Osteoblast (primary cell): ENCODE measurements at regions not wholly inside any gene's neighbourhood (a gene's known extent, or its start where the extent isn't known, plus 50 kb on each side); places are given as distances from the start of the nearest gene placed in this dataset.

ENCODE experiments used
- DNase-seq: peaks from one replicate; pipeline ENCODE4 v3.0.0; 2011; ENCODE audit warnings: low spot score, mixed read lengths; ENCODE audit not compliant: insufficient read length; ENCODE audit errors: missing footprints
- H2AFZ ChIP-seq: 2 replicates; pipeline ENCODE4 v1.6.0; 2011; ENCODE audit warnings: mild to moderate bottlenecking, low read length
- H3K27ac ChIP-seq: 2 replicates; pipeline ENCODE4 v1.5.1; 2011; ENCODE audit warnings: mild to moderate bottlenecking, low read depth, low read length, moderate library complexity
- H3K27me3 ChIP-seq: 2 replicates; pipeline ENCODE4 v1.6.0; 2012; ENCODE audit warnings: mild to moderate bottlenecking, control low read depth, inconsistent platforms, low read length, moderate library complexity; ENCODE audit not compliant: insufficient read depth
- H3K36me3 ChIP-seq: 2 replicates; pipeline ENCODE4 v1.5.1; 2011; ENCODE audit warnings: mild to moderate bottlenecking, low read length, control low read depth, moderate library complexity; ENCODE audit not compliant: insufficient read depth
- H3K4me1 ChIP-seq: 2 replicates; pipeline ENCODE4 v1.5.1; 2011; ENCODE audit warnings: mild to moderate bottlenecking, low read length, control low read depth, moderate library complexity; ENCODE audit not compliant: insufficient read depth
- H3K4me2 ChIP-seq: 2 replicates; pipeline ENCODE4 v1.6.0; 2011; ENCODE audit warnings: mild to moderate bottlenecking, low read length; ENCODE audit not compliant: insufficient read depth
- H3K4me3 ChIP-seq: fragments of 200-600 bp; sonication (generic); 3 replicates; pipeline ENCODE4 v1.5.1; 2012; ENCODE audit warnings: mild to moderate bottlenecking, low read length, inconsistent platforms; ENCODE audit not compliant: insufficient read depth
- H3K79me2 ChIP-seq: 2 replicates; pipeline ENCODE4 v1.6.0; 2012; ENCODE audit warnings: mild to moderate bottlenecking, low read length, control low read depth, inconsistent platforms; ENCODE audit not compliant: insufficient read depth
- H3K9me3 ChIP-seq: 2 replicates; pipeline ENCODE4 v1.5.1; 2011; ENCODE audit warnings: low read depth, low read length, control low read depth
- H4K20me1 ChIP-seq: 2 replicates; pipeline ENCODE4 v1.6.0; 2012; ENCODE audit warnings: mild to moderate bottlenecking, low read length, control low read depth; ENCODE audit not compliant: insufficient read depth
- TF ChIP-seq, protein P1 (sequence below): IDR thresholded peaks from 2 replicates; pipeline ENCODE4 v1.5.1; 2011; ENCODE audit warnings: mild to moderate bottlenecking, low read depth, low read length, moderate library complexity; ENCODE audit errors: extremely low read depth

DNA sequence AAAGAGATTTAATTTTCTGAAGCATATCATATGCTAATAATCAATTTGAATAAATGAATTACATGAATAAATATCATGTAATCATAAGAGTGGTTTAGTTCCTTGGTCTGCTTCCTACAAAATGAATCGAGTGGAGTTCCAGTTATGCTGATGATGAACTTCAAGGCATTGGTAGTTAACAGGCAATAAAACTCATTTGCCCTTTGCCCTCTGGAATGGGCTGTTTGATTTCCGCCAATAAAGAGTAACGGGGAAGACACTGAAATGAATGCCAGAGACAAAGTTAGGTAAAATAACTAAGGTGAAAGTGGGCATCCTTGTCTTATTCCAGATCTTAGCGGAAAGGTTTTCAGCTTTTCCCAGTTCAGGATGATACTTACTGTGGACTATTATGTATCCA is 90.1 kb downstream of the C3orf38 start:
- no peaks in the 10 kb centered on the region for H3K4me1 ChIP-seq
- TF ChIP-seq, protein P1, sequence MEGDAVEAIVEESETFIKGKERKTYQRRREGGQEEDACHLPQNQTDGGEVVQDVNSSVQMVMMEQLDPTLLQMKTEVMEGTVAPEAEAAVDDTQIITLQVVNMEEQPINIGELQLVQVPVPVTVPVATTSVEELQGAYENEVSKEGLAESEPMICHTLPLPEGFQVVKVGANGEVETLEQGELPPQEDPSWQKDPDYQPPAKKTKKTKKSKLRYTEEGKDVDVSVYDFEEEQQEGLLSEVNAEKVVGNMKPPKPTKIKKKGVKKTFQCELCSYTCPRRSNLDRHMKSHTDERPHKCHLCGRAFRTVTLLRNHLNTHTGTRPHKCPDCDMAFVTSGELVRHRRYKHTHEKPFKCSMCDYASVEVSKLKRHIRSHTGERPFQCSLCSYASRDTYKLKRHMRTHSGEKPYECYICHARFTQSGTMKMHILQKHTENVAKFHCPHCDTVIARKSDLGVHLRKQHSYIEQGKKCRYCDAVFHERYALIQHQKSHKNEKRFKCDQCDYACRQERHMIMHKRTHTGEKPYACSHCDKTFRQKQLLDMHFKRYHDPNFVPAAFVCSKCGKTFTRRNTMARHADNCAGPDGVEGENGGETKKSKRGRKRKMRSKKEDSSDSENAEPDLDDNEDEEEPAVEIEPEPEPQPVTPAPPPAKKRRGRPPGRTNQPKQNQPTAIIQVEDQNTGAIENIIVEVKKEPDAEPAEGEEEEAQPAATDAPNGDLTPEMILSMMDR = no peak

DNA sequence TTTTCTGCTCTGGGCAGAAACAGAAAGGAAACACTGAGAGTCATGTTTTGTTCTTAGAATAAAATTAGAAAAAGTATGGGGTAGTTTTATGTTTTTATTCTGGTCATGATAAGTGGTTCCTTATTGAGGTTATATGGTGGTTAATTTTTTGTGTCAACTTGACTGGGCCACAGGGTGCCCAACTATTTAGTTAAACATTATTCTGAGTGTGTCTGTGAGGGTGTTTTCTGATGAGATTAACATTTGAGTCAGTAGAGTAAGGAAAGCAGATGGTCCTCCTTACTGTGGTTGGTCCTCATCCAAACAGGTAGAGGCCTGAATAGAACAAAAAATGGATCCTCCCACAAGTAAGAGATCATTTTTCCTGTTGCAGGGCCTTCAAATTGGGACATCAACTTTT is 98.9 kb downstream of the C3orf38 start:
- H3K36me3 ChIP-seq = no peaks in the 10 kb centered on the region
- H3K4me1 ChIP-seq = no peaks in the 10 kb centered on the region
- no peaks in the 10 kb centered on the region for H3K9me3 ChIP-seq
- no peak overlapping the region for H3K27ac ChIP-seq
- H3K4me2 ChIP-seq = no peak overlapping the region
- H3K4me3 ChIP-seq = no peak overlapping the region
- DNase-seq = no peak
- H2AFZ ChIP-seq = no peak overlapping the region
- no peaks in the 10 kb centered on the region for H3K79me2 ChIP-seq
- TF ChIP-seq, protein P1 = no peak
- no peaks in the 10 kb centered on the region for H3K27me3 ChIP-seq
- H4K20me1 ChIP-seq = no peaks in the 10 kb centered on the region

More for the DNA sequence above, 90.1 kb downstream of the C3orf38 start:
- no peaks in the 10 kb centered on the region for H4K20me1 ChIP-seq
- no peak overlapping the region for H2AFZ ChIP-seq
- H3K9me3 ChIP-seq = no peaks in the 10 kb centered on the region
- no peak for DNase-seq
- no peaks in the 10 kb centered on the region for H3K27me3 ChIP-seq
- H3K36me3 ChIP-seq = no peaks in the 10 kb centered on the region
- H3K79me2 ChIP-seq = no peaks in the 10 kb centered on the region
- H3K27ac ChIP-seq = no peak overlapping the region
- no peak overlapping the region for H3K4me3 ChIP-seq
- no peak overlapping the region for H3K4me2 ChIP-seq

DNA sequence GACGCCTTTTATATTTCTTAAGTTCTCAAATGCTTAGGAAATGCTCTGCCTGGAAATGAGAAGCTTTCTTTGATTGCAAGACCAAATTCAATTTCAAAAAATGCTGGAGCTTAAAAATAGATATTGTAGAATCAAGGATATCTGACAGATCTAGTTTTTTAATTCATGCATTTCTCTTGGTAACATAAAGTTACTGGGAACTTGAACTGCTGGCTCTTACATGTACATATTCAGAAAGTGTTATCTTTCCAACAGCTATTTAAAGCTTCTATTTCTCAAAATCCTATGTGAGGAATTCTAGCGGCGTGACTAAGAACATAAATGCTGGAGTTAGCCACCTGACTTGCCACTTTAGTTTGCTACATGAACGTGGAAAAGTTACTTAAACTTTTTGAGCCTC is 109.3 kb downstream of the C3orf38 start:
- H3K4me3 ChIP-seq = no peak overlapping the region

DNA sequence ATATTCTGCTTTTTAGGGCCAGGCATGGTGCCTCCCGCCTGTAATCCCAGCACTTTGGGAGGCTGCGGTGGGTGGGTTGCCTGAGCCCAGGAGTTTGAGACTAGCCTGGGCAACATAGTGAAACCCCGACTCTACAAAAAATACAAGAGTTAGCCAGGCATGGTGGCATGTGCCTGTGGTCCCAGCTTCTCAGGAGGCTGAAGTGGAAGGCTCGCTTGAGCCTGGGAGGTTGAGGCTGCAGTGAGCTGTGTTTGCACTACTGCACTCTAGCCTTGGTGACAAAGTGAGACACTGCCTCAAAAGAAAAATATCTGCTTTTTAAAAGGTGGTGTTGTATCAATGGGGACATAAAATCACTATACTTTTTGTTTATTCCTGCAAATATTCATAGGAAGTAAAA is 112.8 kb downstream of the C3orf38 start:
- no peak overlapping the region for H3K4me3 ChIP-seq
- DNase-seq = no peak
- no peaks in the 10 kb centered on the region for H3K4me1 ChIP-seq
- H3K9me3 ChIP-seq = no peaks in the 10 kb centered on the region
- H2AFZ ChIP-seq = no peak overlapping the region
- H3K27ac ChIP-seq = no peak overlapping the region
- H4K20me1 ChIP-seq = no peaks in the 10 kb centered on the region
- H3K27me3 ChIP-seq = no peaks in the 10 kb centered on the region
- H3K79me2 ChIP-seq = no peaks in the 10 kb centered on the region
- TF ChIP-seq, protein P1 = no peak
- no peak overlapping the region for H3K4me2 ChIP-seq
- no peaks in the 10 kb centered on the region for H3K36me3 ChIP-seq

More for the DNA sequence above, 109.3 kb downstream of the C3orf38 start:
- no peaks in the 10 kb centered on the region for H4K20me1 ChIP-seq
- TF ChIP-seq, protein P1 = no peak
- H3K27me3 ChIP-seq = no peaks in the 10 kb centered on the region
- H3K4me1 ChIP-seq = no peaks in the 10 kb centered on the region
- DNase-seq = no peak
- H3K4me2 ChIP-seq = no peak overlapping the region
- no peaks in the 10 kb centered on the region for H3K36me3 ChIP-seq
- no peaks in the 10 kb centered on the region for H3K9me3 ChIP-seq
- no peak overlapping the region for H3K27ac ChIP-seq
- H3K79me2 ChIP-seq = no peaks in the 10 kb centered on the region
- no peak overlapping the region for H2AFZ ChIP-seq
